ENCODE measurements at regions not wholly inside any gene's neighbourhood (a gene's known extent, or its start where the extent isn't known, plus 50 kb on each side); places are given as distances from the start of the nearest gene placed in this dataset.
"Not testable (repeated sequence)": the region's sequence is repeated elsewhere in the genome, so short reads cannot be mapped to it uniquely, and the experiment has no call there.

- DNase-seq (ENCODE audit: low read depth): no peak
Observed at GRCh38 chr21:14058566-14058965, 152.2 kb downstream of the LIPI start.

GRCh38 chr21:14057841-14058481, 152.8 kb downstream of the LIPI start:
- DNase-seq (ENCODE audit: low read depth): not testable (repeated sequence)

GRCh38 chr21:14057313-14057712, 153.4 kb downstream of the LIPI start:
- DNase-seq (ENCODE audit: low read depth): no peak

GRCh38 chr21:14056771-14057191, 154.0 kb downstream of the LIPI start:
- DNase-seq (ENCODE audit: low read depth): no peak

GRCh38 chr21:14055746-14056515, 154.8 kb downstream of the LIPI start:
- DNase-seq (ENCODE audit: low read depth): not testable (repeated sequence)

- no peak for DNase-seq (ENCODE audit: low read depth)
Observed at GRCh38 chr21:14054682-14055081, 156.1 kb downstream of the LIPI start.

- DNase-seq (ENCODE audit: low read depth): no peak
Observed at GRCh38 chr21:14050121-14050520, 160.6 kb downstream of the LIPI start.

- no peak for DNase-seq (ENCODE audit: low read depth)
Observed at GRCh38 chr21:14046401-14046800, 164.4 kb downstream of the LIPI start.

GRCh38 chr21:14040386-14040785, 170.4 kb downstream of the LIPI start:
- no peak for DNase-seq (ENCODE audit: low read depth)

GRCh38 chr21:14028619-14029018, 182.1 kb downstream of the LIPI start:
- not testable (repeated sequence) for DNase-seq (ENCODE audit: low read depth)

GRCh38 chr21:14027235-14027869, 183.4 kb downstream of the LIPI start:
- DNase-seq (ENCODE audit: low read depth): peak; percentile 73

- DNase-seq (ENCODE audit: low read depth): not testable (repeated sequence)
Observed at GRCh38 chr21:14020108-14020507, 190.6 kb downstream of the LIPI start.

GRCh38 chr21:14015841-14016240, 194.9 kb downstream of the LIPI start:
- not testable (repeated sequence) for DNase-seq (ENCODE audit: low read depth)

GRCh38 chr21:14013623-14014498, 196.9 kb downstream of the LIPI start:
- DNase-seq (ENCODE audit: low read depth): not testable (repeated sequence)

- DNase-seq (ENCODE audit: low read depth): no peak
Observed at GRCh38 chr21:14013056-14013603, 197.6 kb downstream of the LIPI start.

GRCh38 chr21:14012409-14012808, 198.3 kb downstream of the LIPI start:
- no peak for DNase-seq (ENCODE audit: low read depth)

- DNase-seq (ENCODE audit: low read depth): not testable (repeated sequence)
Observed at GRCh38 chr21:14011751-14012150, 199.0 kb downstream of the LIPI start.

- not testable (repeated sequence) for DNase-seq (ENCODE audit: low read depth)
Observed at GRCh38 chr21:14011149-14011548, 199.6 kb downstream of the LIPI start.

- no peak for DNase-seq (ENCODE audit: low read depth)
Observed at GRCh38 chr21:14010729-14011128, 200.0 kb downstream of the LIPI start.

- not testable (repeated sequence) for DNase-seq (ENCODE audit: low read depth)
Observed at GRCh38 chr21:14009990-14010389, 200.8 kb downstream of the LIPI start.

GRCh38 chr21:14009238-14009981, 201.3 kb downstream of the LIPI start:
- not testable (repeated sequence) for DNase-seq (ENCODE audit: low read depth)

Measured in activated T-cell treated with anti-CD3 and anti-CD28 coated beads for 1 hour (primary cell).